Endothelial cell (in vitro differentiated cells): ENCODE measurements at regions not wholly inside any gene's neighbourhood (a gene's known extent, or its start where the extent isn't known, plus 50 kb on each side); places are given as distances from the start of the nearest gene placed in this dataset.
"Not testable (repeated sequence)": the region's sequence is repeated elsewhere in the genome, so short reads cannot be mapped to it uniquely, and the experiment has no call there.

Experiments
- DNase-seq: peaks from one replicate; pipeline ENCODE4 v3.0.0; 2021; ENCODE audit warnings: low spot score
- H3K27ac Mint-ChIP-seq: one replicate; pipeline ENCODE4 v1.8.0; 2021; ENCODE audit warnings: mixed read lengths, inconsistent platforms; ENCODE audit not compliant: unreplicated experiment
- H3K27me3 Mint-ChIP-seq: one replicate; pipeline ENCODE4 v1.8.0; 2021; ENCODE audit warnings: mild to moderate bottlenecking, moderate library complexity, mixed read lengths, inconsistent platforms; ENCODE audit not compliant: unreplicated experiment
- H3K36me3 Mint-ChIP-seq: one replicate; pipeline ENCODE4 v1.8.0; 2021; ENCODE audit warnings: mild to moderate bottlenecking, low read depth, mixed read lengths, inconsistent platforms; ENCODE audit not compliant: unreplicated experiment
- H3K4me1 Mint-ChIP-seq: one replicate; pipeline ENCODE4 v1.8.0; 2021; ENCODE audit warnings: mild to moderate bottlenecking, mixed read lengths, inconsistent platforms; ENCODE audit not compliant: unreplicated experiment
- H3K4me3 Mint-ChIP-seq: one replicate; pipeline ENCODE4 v1.8.0; 2021; ENCODE audit warnings: mild to moderate bottlenecking, mixed read lengths, inconsistent platforms; ENCODE audit not compliant: unreplicated experiment
- H3K9me3 Mint-ChIP-seq: one replicate; pipeline ENCODE4 v1.8.0; 2021; ENCODE audit warnings: mixed read lengths, inconsistent platforms; ENCODE audit not compliant: unreplicated experiment
- TF ChIP-seq, protein P1 (sequence below): fragments of 200-600 bp; sonication (generic); IDR thresholded peaks from one replicate; pipeline ENCODE4 v1.5.0; 2021; ENCODE audit warnings: antibody characterized with exemption; ENCODE audit not compliant: unreplicated experiment

DNA sequence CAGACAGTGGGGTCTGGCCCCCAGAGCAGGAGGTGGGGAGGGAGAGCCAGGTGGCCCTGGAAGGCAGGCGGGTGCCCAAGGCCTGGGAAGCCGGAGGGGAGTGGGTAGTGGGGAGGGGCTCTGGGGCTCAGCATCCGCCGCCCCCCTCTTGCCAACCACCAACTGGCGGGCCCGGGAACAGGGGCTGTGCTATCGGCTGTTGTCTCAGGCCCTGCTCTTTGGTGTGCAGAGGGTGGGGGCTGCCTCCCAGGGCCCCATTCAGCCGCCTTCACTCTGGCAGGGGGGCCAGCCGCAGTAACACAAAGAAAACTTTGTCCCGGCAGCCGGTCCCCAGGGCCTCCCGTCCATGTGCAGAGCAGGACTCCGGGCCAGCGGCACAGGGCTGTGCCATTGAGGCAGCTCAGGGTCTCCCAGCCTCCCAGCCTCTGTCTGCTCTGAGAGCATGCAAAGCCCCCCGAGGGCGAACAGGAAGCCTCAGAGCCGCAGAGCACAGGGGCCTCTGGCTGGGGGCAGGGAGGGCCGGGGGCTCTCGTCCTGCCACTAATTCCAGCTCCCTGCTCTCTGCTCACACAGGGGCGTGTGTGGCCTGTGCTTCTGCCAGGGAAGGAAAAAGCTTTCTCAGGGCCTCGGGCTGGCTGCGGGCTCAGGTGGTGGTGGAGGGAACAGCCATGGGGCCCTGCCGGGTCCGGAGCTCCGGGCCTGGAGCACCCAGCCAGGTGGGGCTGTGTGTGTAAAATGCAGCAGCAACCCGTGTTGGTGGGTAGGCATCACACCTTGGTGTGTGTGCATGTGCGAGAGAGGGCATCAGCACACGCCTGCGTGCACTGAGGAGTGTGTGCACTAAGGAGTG lies 54.2 kb upstream of the NOTCH1 start:
- Mint-ChIP-seq H3K27ac (no peak overlapping the region), H3K4me1 (peaks cover 19% of the 10 kb centered on the region), H3K9me3 (no peaks in the 10 kb centered on the region), H3K4me3 (no peak overlapping the region), H3K27me3 (peaks cover 11% of the 10 kb centered on the region), H3K36me3 (peaks cover 6% of the 10 kb centered on the region)
- TF ChIP-seq, protein P1, sequence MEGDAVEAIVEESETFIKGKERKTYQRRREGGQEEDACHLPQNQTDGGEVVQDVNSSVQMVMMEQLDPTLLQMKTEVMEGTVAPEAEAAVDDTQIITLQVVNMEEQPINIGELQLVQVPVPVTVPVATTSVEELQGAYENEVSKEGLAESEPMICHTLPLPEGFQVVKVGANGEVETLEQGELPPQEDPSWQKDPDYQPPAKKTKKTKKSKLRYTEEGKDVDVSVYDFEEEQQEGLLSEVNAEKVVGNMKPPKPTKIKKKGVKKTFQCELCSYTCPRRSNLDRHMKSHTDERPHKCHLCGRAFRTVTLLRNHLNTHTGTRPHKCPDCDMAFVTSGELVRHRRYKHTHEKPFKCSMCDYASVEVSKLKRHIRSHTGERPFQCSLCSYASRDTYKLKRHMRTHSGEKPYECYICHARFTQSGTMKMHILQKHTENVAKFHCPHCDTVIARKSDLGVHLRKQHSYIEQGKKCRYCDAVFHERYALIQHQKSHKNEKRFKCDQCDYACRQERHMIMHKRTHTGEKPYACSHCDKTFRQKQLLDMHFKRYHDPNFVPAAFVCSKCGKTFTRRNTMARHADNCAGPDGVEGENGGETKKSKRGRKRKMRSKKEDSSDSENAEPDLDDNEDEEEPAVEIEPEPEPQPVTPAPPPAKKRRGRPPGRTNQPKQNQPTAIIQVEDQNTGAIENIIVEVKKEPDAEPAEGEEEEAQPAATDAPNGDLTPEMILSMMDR: no peak
- DNase-seq: no peak

DNA sequence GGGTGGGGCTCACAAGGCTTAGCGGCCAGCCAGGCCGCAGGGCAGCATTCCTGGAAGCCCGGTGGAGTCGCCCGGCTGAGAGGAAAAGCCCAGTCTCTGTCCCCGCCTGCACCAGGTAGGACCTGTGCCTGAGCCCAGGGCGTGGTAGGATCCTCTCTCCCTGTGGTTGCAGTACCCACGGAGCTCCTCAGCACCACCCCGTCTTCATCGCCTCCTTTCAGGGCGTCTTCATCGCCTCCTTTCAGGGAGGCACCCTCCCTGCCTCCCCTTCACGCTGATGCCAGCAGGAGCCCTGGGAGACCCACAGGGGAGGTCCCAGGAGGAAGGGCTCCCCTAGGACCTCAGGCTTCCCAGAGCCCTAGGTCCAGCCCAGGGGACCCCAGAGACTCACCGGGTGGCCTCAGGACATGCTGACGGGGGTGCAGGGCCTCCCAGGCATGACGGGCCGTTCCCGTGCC lies 53.3 kb upstream of the NOTCH1 start:
- H3K27ac Mint-ChIP-seq: no peak overlapping the region
- peaks cover 19% of the 10 kb centered on the region for H3K4me1 Mint-ChIP-seq
- H3K9me3 Mint-ChIP-seq: no peaks in the 10 kb centered on the region
- DNase-seq: no peak
- no peak overlapping the region for H3K4me3 Mint-ChIP-seq
- TF ChIP-seq, protein P1: no peak
- H3K27me3 Mint-ChIP-seq: peaks cover 13% of the 10 kb centered on the region
- peaks cover 6% of the 10 kb centered on the region for H3K36me3 Mint-ChIP-seq

DNA sequence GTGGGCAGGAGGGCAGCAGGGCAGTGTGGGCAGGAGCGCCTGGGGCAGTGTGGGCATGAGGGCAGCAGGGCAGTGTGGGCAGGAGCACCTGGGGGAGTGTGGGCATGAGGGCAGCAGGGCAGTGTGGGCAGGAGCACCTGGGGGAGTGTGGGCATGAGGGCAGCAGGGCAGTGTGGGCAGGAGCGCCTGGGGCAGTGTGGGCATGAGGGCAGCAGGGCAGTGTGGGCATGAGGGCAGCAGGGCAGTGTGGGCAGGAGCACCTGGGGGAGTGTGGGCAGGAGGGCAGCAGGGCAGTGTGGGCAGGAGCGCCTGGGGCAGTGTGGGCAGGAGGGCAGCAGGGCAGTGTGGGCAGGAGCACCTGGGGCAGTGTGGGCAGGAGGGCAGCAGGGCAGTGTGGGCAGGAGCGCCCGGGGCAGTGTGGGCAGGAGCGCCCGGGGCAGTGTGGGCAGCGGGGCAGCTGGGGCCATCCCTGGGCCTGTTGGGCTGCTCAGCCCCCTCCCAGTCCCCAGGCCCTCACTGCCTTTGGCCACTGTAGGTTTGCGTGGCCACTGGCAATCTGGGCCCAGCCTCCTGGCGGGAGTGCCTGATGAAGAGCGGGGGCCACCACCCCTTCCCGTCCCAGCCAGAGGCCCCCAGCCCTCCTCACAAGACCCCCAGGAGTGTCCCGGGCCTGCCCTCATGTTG lies 52.7 kb upstream of the NOTCH1 start:
- H3K27me3 Mint-ChIP-seq: peaks cover 13% of the 10 kb centered on the region
- H3K27ac Mint-ChIP-seq, DNase-seq, H3K4me3 Mint-ChIP-seq, H3K36me3 Mint-ChIP-seq, H3K9me3 Mint-ChIP-seq: not testable (repeated sequence)
- H3K4me1 Mint-ChIP-seq: peaks cover 17% of the 10 kb centered on the region

DNA sequence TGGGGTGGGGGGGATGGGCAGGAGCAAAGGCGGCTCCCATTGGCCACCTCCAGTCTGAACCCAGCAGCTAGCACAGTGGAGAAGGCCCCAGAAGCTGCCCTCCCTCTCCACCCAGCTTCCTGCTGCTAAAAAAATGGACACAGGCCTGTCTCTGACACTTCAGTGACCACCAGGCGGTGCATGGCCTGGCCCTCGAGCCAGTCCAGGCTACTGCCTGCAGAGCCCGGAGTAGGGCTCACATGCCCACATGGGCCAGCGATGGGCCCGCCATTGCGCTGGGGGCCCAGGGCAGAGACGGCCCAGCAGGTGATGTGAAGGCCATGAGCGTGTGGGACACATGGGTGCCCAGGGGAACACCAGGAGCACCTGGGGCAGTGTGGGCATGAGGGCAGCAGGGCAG lies 52.1 kb upstream of the NOTCH1 start:
- Mint-ChIP-seq H3K36me3 (peaks cover 6% of the 10 kb centered on the region), H3K4me1 (peaks cover 17% of the 10 kb centered on the region), H3K27ac (no peak overlapping the region), H3K4me3 (no peak overlapping the region), H3K9me3 (no peaks in the 10 kb centered on the region), H3K27me3 (peaks cover 13% of the 10 kb centered on the region)
- TF ChIP-seq, protein P1: no peak
- no peak for DNase-seq

DNA sequence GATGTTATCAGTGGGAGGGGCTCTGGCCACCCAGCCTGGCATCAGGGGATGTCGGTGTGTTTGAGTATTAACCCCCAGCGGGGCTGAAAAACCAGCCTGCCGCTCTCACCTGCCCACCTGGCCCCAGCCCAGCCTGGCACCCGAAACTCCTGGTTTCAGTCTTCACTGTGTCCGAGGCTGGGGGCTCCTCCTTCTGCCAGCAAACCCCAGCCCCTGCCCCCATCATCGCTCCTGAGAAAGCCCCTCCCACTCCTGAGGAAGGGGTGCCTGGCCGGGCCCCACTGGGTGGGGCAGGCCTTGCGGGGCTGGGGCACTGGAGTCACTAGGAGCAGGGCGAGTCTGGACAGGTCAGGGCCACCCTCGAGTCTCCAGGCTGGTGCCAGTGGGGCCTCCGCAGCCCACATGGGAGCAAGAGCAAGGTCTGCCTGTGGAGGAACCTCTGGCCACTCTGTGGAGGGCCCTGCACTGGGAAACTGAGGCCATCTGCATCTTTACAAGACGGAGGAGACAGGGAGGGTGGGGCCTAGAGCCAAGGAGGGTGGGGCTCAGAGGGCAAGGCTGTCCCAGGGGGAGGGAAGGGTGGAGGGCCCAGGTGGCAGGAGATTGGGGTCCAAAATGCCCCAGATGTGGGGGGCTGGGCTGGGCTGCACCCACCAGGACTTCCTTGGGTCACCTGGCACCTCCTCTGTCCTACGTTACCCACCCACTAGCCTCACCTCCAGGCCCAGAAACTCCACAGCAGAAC lies 51.5 kb upstream of the NOTCH1 start:
- H3K27me3 Mint-ChIP-seq: peaks cover 13% of the 10 kb centered on the region
- TF ChIP-seq, protein P1: no peak
- no peak overlapping the region for H3K27ac Mint-ChIP-seq
- H3K4me3 Mint-ChIP-seq: no peak overlapping the region
- peaks cover 15% of the 10 kb centered on the region for H3K4me1 Mint-ChIP-seq
- peaks cover 6% of the 10 kb centered on the region for H3K36me3 Mint-ChIP-seq
- no peaks in the 10 kb centered on the region for H3K9me3 Mint-ChIP-seq
- no peak for DNase-seq
